CD14-positive monocyte (primary cell): ENCODE measurements at regions not wholly inside any gene's neighbourhood (a gene's known extent, or its start where the extent isn't known, plus 50 kb on each side); places are given as distances from the start of the nearest gene placed in this dataset.

Experiments
- DNase-seq, 3 donors: peaks; one replicate each; pipeline ENCODE4 v3.0.0-alpha.2; 2011 to 2022
- H2AFZ ChIP-seq: 2 replicates; pipeline ENCODE4 v1.6.0; 2012; ENCODE audit warnings: mild to moderate bottlenecking, low read depth, low read length, inconsistent platforms; ENCODE audit not compliant: insufficient read depth, poor library complexity, severe bottlenecking
- H3K27ac ChIP-seq, 2 donors: 1 replicate in 1 of 2; 2 replicates in 1 of 2; pipeline ENCODE4 v1.5.1; 2012 to 2013; ENCODE audit warnings: low read length in 2 of 2, control low read depth in 1 of 2, inconsistent platforms in 1 of 2, low read depth in 1 of 2, mild to moderate bottlenecking in 1 of 2
- H3K27me3 ChIP-seq, 2 donors: one replicate each; pipeline versions ENCODE4 v1.6.0 to v1.6.1; 2011 to 2013; ENCODE audit warnings: low read length in 2 of 2; ENCODE audit not compliant: control insufficient read depth in 2 of 2, insufficient read depth in 2 of 2
- H3K36me3 ChIP-seq, 2 donors: replicated peaks in 1 of 2; 1 replicate in 1 of 2; 2 replicates in 1 of 2; pipeline versions ENCODE4 v1.5.1 to v1.6.1; 2012 to 2013; ENCODE audit warnings: low read length in 2 of 2, control low read depth in 1 of 2, inconsistent platforms in 1 of 2, mild to moderate bottlenecking in 1 of 2; ENCODE audit not compliant: insufficient read depth in 2 of 2, control insufficient read depth in 1 of 2
- H3K4me1 ChIP-seq, 2 donors: 1 replicate in 1 of 2; 2 replicates in 1 of 2; pipeline versions ENCODE4 v1.5.1 to v1.6.1; 2012 to 2013; ENCODE audit warnings: low read length in 2 of 2, control low read depth in 1 of 2, inconsistent platforms in 1 of 2, mild to moderate bottlenecking in 1 of 2, moderate library complexity in 1 of 2; ENCODE audit not compliant: insufficient read depth in 2 of 2, control insufficient read depth in 1 of 2
- H3K4me2 ChIP-seq: replicated peaks from 2 replicates; pipeline ENCODE3; 2012; ENCODE audit warnings: low read length, moderate library complexity, mild to moderate bottlenecking; ENCODE audit not compliant: poor library complexity, severe bottlenecking; ENCODE audit errors: extremely low read depth
- H3K4me3 ChIP-seq, 3 experiments: fragments of 200-600 bp in 1 of 3; sonication (generic) in 1 of 3; replicated peaks in 1 of 3; 1 replicate in 2 of 3; 2 replicates in 1 of 3; pipeline ENCODE4 v1.5.1; 2011 to 2013; ENCODE audit warnings: low read length in 3 of 3, mild to moderate bottlenecking in 3 of 3, control low read depth in 2 of 3, low read depth in 2 of 3, inconsistent platforms in 1 of 3, moderate library complexity in 1 of 3
- H3K79me2 ChIP-seq: 2 replicates; pipeline ENCODE4 v1.6.0; 2012; ENCODE audit warnings: mild to moderate bottlenecking, control low read depth, inconsistent platforms, low read length, moderate library complexity; ENCODE audit not compliant: insufficient read depth
- H3K9ac ChIP-seq: 2 replicates; pipeline ENCODE4 v1.6.0; 2017; ENCODE audit warnings: low read length, mild to moderate bottlenecking; ENCODE audit not compliant: insufficient read depth, poor library complexity, severe bottlenecking
- H3K9me3 ChIP-seq, 2 donors: replicated peaks in 1 of 2; 1 replicate in 1 of 2; 2 replicates in 1 of 2; pipeline versions ENCODE4 v1.5.1 to v1.6.1; 2012 to 2013; ENCODE audit warnings: low read length in 2 of 2, control low read depth in 1 of 2; ENCODE audit not compliant: control insufficient read depth in 1 of 2, insufficient read depth in 1 of 2
- H4K20me1 ChIP-seq: 2 replicates; pipeline ENCODE4 v1.6.0; 2012; ENCODE audit warnings: mild to moderate bottlenecking, low read length, control low read depth, moderate library complexity; ENCODE audit not compliant: insufficient read depth
- H3K27ac Mint-ChIP-seq, 7 donors: one replicate each; pipeline ENCODE4 v1.8.0; 2020; ENCODE audit warnings: mild to moderate bottlenecking in 7 of 7, mixed read lengths in 7 of 7, moderate library complexity in 6 of 7, inconsistent platforms in 2 of 7
- H3K27me3 Mint-ChIP-seq, 3 donors: one replicate each; pipeline ENCODE4 v1.8.0; 2021 to 2022; ENCODE audit warnings: low read depth in 3 of 3, mild to moderate bottlenecking in 3 of 3, mixed read lengths in 3 of 3, moderate library complexity in 3 of 3, inconsistent platforms in 1 of 3
- H3K36me3 Mint-ChIP-seq, 2 donors: one replicate each; pipeline ENCODE4 v1.8.0; 2020; ENCODE audit warnings: mixed read lengths in 2 of 2, inconsistent platforms in 1 of 2, mild to moderate bottlenecking in 1 of 2
- H3K4me1 Mint-ChIP-seq: one replicate; pipeline ENCODE4 v1.8.0; 2020; ENCODE audit warnings: mild to moderate bottlenecking, mixed read lengths
- H3K4me3 Mint-ChIP-seq, 2 donors: one replicate each; pipeline ENCODE4 v1.8.0; 2020; ENCODE audit warnings: mild to moderate bottlenecking in 2 of 2, mixed read lengths in 2 of 2, moderate library complexity in 1 of 2
- H3K9me3 Mint-ChIP-seq, 7 donors: one replicate each; pipeline ENCODE4 v1.8.0; 2020 to 2022; ENCODE audit warnings: mixed read lengths in 7 of 7, mild to moderate bottlenecking in 6 of 7, moderate library complexity in 6 of 7, inconsistent platforms in 2 of 7
- WGBS: methylation state at CpG from one replicate; pipeline ENCODE4 v1.1.5; 2013; ENCODE audit warnings: missing lambda C conversion rate; ENCODE audit not compliant: insufficient coverage; 5-methylcytosine and 5-hydroxymethylcytosine counted together
- intact Hi-C, 2 donors: fragments of 100-400 bp; cut with micrococcal nuclease; formaldehyde crosslinking; loops; one replicate each; pipeline versions ENCODE4 v1.15.0 to v1.15.1; 2023
- TF ChIP-seq, protein P1 (sequence below): fragments of 200-600 bp; IDR thresholded peaks from one replicate; pipeline ENCODE4 v1.8.0; 2022; ENCODE audit warnings: antibody characterized with exemption, mild to moderate bottlenecking

DNA sequence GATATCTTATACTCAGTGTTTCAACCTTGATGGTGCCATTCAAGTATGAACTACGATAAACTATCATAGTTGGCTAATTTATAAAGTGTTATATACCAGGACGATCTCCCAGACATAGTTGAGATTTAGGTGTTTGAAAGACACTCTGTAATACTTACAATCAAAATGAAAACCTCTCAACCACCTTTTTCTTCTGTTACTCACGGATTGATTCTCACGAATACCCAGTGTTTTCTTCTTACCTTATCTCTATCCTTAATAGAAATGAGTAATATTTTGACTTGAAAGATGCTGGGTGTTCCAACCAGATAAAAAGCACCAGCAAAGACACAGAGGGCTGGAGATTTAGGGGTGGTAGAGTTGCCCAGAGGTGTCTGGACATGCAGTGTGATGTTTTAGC, 169.9 kb downstream of the PTCSC3 start:
- H3K9me3 Mint-ChIP-seq: no peaks in the 10 kb centered on the region
- Histone ChIP-seq H3K4me3 (no peak overlapping the region), H3K9ac (no peak overlapping the region), H3K79me2 (no peaks in the 10 kb centered on the region), H3K9me3 (no peaks in the 10 kb centered on the region), H3K4me2 (no peak overlapping the region), H3K27ac (no peak overlapping the region), H3K27me3 (no peaks in the 10 kb centered on the region), H3K4me1 (no peaks in the 10 kb centered on the region), H4K20me1 (no peaks in the 10 kb centered on the region), H3K36me3 (no peaks in the 10 kb centered on the region), H2AFZ (no peak overlapping the region)
- WGBS: no CpG with 5 or more reads among the region's 4 CpGs
- H3K4me1 Mint-ChIP-seq: no peaks in the 10 kb centered on the region
- TF ChIP-seq, protein P1, sequence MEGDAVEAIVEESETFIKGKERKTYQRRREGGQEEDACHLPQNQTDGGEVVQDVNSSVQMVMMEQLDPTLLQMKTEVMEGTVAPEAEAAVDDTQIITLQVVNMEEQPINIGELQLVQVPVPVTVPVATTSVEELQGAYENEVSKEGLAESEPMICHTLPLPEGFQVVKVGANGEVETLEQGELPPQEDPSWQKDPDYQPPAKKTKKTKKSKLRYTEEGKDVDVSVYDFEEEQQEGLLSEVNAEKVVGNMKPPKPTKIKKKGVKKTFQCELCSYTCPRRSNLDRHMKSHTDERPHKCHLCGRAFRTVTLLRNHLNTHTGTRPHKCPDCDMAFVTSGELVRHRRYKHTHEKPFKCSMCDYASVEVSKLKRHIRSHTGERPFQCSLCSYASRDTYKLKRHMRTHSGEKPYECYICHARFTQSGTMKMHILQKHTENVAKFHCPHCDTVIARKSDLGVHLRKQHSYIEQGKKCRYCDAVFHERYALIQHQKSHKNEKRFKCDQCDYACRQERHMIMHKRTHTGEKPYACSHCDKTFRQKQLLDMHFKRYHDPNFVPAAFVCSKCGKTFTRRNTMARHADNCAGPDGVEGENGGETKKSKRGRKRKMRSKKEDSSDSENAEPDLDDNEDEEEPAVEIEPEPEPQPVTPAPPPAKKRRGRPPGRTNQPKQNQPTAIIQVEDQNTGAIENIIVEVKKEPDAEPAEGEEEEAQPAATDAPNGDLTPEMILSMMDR: no peak
- no peak for DNase-seq
- intact Hi-C loops: no loop called here
- peaks cover 3 to 7% (median 5%) of the 10 kb centered on the region in 3 donors for H3K27me3 Mint-ChIP-seq
- H3K4me3 Mint-ChIP-seq: no peak overlapping the region
- no peaks in the 10 kb centered on the region for H3K36me3 Mint-ChIP-seq
- H3K27ac Mint-ChIP-seq: no peak overlapping the region

DNA sequence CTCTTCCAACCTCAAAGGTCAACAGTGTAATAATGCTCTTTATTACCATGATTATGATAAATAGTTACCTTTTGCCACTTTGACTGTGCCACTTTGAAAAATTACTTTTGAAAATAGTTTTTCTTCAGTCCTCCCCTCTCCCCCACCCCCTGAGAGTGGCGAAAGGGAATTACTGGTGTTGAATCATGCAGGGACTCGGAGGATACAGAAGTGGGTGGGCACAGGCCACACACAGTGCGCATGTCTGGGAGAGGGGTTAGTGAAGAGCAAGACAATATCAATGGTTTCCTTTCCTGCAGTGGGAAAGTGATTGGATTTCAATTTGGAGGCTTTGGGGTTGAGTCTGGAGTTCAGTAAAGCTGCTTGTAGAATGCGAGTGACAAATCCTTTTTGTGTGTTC, 170.9 kb downstream of the PTCSC3 start:
- Mint-ChIP-seq H3K4me3 (no peak overlapping the region), H3K27me3 (peaks cover 3 to 7% (median 5%) of the 10 kb centered on the region in 3 donors), H3K36me3 (no peaks in the 10 kb centered on the region), H3K27ac (no peak overlapping the region), H3K9me3 (no peaks in the 10 kb centered on the region), H3K4me1 (no peaks in the 10 kb centered on the region)
- no peaks in the 10 kb centered on the region for H3K79me2 ChIP-seq
- TF ChIP-seq, protein P1: no peak
- no peak overlapping the region for H3K4me3 ChIP-seq
- intact Hi-C loops: no loop called here
- no peak overlapping the region for H2AFZ ChIP-seq
- no peak overlapping the region for H3K4me2 ChIP-seq
- no peak overlapping the region for H3K9ac ChIP-seq
- DNase-seq: no peak
- no peaks in the 10 kb centered on the region for H3K9me3 ChIP-seq
- no peaks in the 10 kb centered on the region for H4K20me1 ChIP-seq
- H3K27ac ChIP-seq: no peak overlapping the region
- no peaks in the 10 kb centered on the region for H3K4me1 ChIP-seq
- H3K36me3 ChIP-seq: no peaks in the 10 kb centered on the region
- 89% methylated on average over 2 of the region's 4 CpGs for WGBS
- no peaks in the 10 kb centered on the region for H3K27me3 ChIP-seq
